ENCODE measurements at regions not wholly inside any gene's neighbourhood (a gene's known extent, or its start where the extent isn't known, plus 50 kb on each side); places are given as distances from the start of the nearest gene placed in this dataset.

GRCh38 chr6:12422848-12423247 is 132.7 kb downstream of the EDN1 start:
- TF ChIP-seq CTCF (IDR thresholded peaks at IDR 0.05) (no peak), POLR2A (IDR thresholded peaks at IDR 0.05) (no peak), EP300 (IDR thresholded peaks at IDR 0.05) (no peak), POLR2AphosphoS5 (IDR thresholded peaks at IDR 0.05) (no peak)

Data from suprapubic skin (tissue), 4 donors.